ENCODE measurements at regions not wholly inside any gene's neighbourhood (a gene's known extent, or its start where the extent isn't known, plus 50 kb on each side); places are given as distances from the start of the nearest gene placed in this dataset.

GRCh38 chr2:122218596-122218995 lies 463.1 kb downstream of the TSN start:
- Histone ChIP-seq H3K27ac (no peak overlapping the region), H3K4me1 (ENCODE audit: control insufficient read depth in 1 of 2, low read depth in 2 of 2) (no peaks in the 10 kb centered on the region), H3K4me3 (no peak overlapping the region), H3K36me3 (no peaks in the 10 kb centered on the region), H3K27me3 (replicated peaks; ENCODE audit: insufficient read depth) (no peaks in the 10 kb centered on the region), H3K9me3 (no peaks in the 10 kb centered on the region)
- no peak for DNase-seq (ENCODE audit: low spot score)
- TF ChIP-seq CTCF (IDR thresholded peaks at IDR 0.05), result no peak
- no peak for ATAC-seq (ENCODE audit: insufficient number of reproducible peaks, low FRiP score, low read depth)

- DNase-seq (ENCODE audit: low spot score) (no peak), ATAC-seq (ENCODE audit: insufficient number of reproducible peaks, low FRiP score, low read depth) (no peak)
- Histone ChIP-seq H3K27me3 (replicated peaks; ENCODE audit: insufficient read depth) (no peaks in the 10 kb centered on the region), H3K36me3 (no peaks in the 10 kb centered on the region), H3K4me1 (ENCODE audit: control insufficient read depth in 1 of 2, low read depth in 2 of 2) (no peaks in the 10 kb centered on the region), H3K9me3 (no peaks in the 10 kb centered on the region), H3K4me3 (no peak overlapping the region), H3K27ac (no peak overlapping the region)
- TF ChIP-seq CTCF (IDR thresholded peaks at IDR 0.05), result no peak
Observed at GRCh38 chr2:122219504-122219903, 464.1 kb downstream of the TSN start.

GRCh38 chr2:122221665-122222064 lies 466.2 kb downstream of the TSN start:
- no peak for TF ChIP-seq CTCF (IDR thresholded peaks at IDR 0.05)
- Histone ChIP-seq H3K4me1 (ENCODE audit: control insufficient read depth in 1 of 2, low read depth in 2 of 2) (no peaks in the 10 kb centered on the region), H3K4me3 (no peak overlapping the region), H3K27ac (no peak overlapping the region), H3K9me3 (no peaks in the 10 kb centered on the region), H3K27me3 (replicated peaks; ENCODE audit: insufficient read depth) (no peaks in the 10 kb centered on the region), H3K36me3 (no peaks in the 10 kb centered on the region)
- DNase-seq (ENCODE audit: low spot score) (no peak), ATAC-seq (ENCODE audit: insufficient number of reproducible peaks, low FRiP score, low read depth) (no peak)

- ATAC-seq (ENCODE audit: insufficient number of reproducible peaks, low FRiP score, low read depth) (no peak), DNase-seq (ENCODE audit: low spot score) (no peak)
- Histone ChIP-seq H3K36me3 (no peaks in the 10 kb centered on the region), H3K9me3 (no peaks in the 10 kb centered on the region), H3K27me3 (replicated peaks; ENCODE audit: insufficient read depth) (no peaks in the 10 kb centered on the region), H3K4me1 (ENCODE audit: control insufficient read depth in 1 of 2, low read depth in 2 of 2) (no peaks in the 10 kb centered on the region), H3K4me3 (no peak overlapping the region), H3K27ac (no peak overlapping the region)
- TF ChIP-seq CTCF (IDR thresholded peaks at IDR 0.05), result no peak
Observed at GRCh38 chr2:122231296-122231695, 475.8 kb downstream of the TSN start.

- ATAC-seq (ENCODE audit: insufficient number of reproducible peaks, low FRiP score, low read depth) (no peak), DNase-seq (ENCODE audit: low spot score) (no peak)
- no peaks in the 10 kb centered on the region for H3K4me1 ChIP-seq (ENCODE audit: control insufficient read depth in 1 of 2, low read depth in 2 of 2)
Observed at GRCh38 chr2:122233372-122233771, 477.9 kb downstream of the TSN start.

More at GRCh38 chr2:122233372-122233771, 477.9 kb downstream of the TSN start:
- H3K9me3 ChIP-seq, result no peaks in the 10 kb centered on the region
- no peak for TF ChIP-seq CTCF (IDR thresholded peaks at IDR 0.05)
- H3K36me3 ChIP-seq, result no peaks in the 10 kb centered on the region
- H3K27me3 ChIP-seq (replicated peaks; ENCODE audit: insufficient read depth), result no peaks in the 10 kb centered on the region
- H3K4me3 ChIP-seq, result no peak overlapping the region
- H3K27ac ChIP-seq, result no peak overlapping the region
